ENCODE measurements at regions not wholly inside any gene's neighbourhood (a gene's known extent, or its start where the extent isn't known, plus 50 kb on each side); places are given as distances from the start of the nearest gene placed in this dataset.

DNA sequence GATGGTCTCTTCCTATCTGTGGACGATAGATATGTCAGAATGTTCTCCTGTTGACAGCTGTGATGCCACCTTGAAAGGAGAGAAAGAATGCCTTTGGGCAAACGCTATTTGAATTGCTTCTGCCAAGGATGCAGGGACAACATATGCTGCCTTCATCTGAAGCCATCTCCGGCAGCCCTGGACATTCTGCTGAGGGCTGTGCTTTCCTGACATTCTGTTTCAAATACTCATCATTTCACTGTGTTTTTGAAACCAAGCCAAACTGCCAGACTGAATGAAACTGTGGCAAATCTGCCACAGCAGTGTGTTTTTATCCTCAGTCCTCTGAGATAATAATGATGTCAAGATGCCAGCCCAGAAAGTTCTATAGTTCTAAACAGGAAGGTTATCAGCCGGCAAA is 85.8 kb upstream of the BCAT1 start:
- peaks cover 0 to 3% (median 0%) of the 10 kb centered on the region in 3 donors for H3K36me3 Mint-ChIP-seq
- DNase-seq, result no peak
- H3K9me3 Mint-ChIP-seq, result no peaks in the 10 kb centered on the region
- no peaks in the 10 kb centered on the region for H3K4me1 Mint-ChIP-seq
- H3K4me3 Mint-ChIP-seq, result no peak overlapping the region
- peaks cover 4 to 7% (median 6%) of the 10 kb centered on the region in 3 donors for H3K27me3 Mint-ChIP-seq (ENCODE audit: low read depth in 3 of 3)
- no peak overlapping the region for H3K27ac Mint-ChIP-seq

DNA sequence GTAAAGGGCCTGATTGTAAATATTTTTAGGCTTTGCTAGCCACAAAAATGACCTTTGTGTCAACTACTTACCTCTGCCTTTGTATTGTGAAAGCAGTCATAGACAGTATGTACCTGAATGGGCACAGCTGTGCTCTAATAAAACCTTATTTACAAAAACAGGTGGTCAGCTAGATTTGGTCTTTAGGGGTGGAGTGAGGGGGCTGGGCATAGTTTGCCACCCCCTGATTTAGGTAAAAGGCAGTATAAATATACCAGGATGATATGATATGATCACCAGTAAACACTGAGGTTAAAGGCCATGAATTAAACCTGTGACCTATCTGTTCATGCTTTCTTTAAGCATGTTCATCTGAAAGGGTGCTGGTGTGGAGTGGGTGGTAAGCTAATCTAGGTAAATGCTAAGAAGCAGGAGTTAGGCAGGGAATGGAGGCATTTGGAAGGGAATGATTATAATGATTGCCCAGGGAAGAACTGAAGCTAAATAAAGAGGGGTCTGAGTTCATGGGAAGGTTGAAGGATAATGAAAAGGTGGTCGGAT is 77.1 kb upstream of the BCAT1 start:
- no peak overlapping the region for H3K4me3 Mint-ChIP-seq
- DNase-seq, result no peak
- H3K36me3 Mint-ChIP-seq, result no peaks in the 10 kb centered on the region
- H3K27ac Mint-ChIP-seq, result no peak overlapping the region
- no peaks in the 10 kb centered on the region for H3K27me3 Mint-ChIP-seq (ENCODE audit: low read depth in 3 of 3)
- H3K4me1 Mint-ChIP-seq, result no peaks in the 10 kb centered on the region
- H3K9me3 Mint-ChIP-seq, result no peaks in the 10 kb centered on the region

DNA sequence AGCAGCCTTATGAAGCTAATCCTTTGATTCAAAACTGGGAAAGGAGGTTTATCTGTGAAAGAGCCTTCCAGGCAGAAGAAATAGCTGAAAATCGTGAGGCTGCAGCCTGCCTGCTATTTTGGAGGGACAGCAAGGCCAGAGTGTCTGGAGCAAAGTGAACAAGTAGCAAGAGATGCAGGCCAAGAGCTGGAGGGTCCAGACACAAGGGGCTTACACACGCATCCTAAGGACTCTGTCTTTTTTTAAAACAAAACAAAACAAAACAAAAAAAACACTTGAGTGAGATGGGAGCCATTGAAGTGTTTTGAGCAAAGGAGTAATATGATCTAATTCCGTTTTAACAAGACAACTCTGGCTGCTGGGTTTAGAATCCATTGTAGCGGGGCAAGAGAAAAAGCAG is 76.4 kb upstream of the BCAT1 start:
- no peak overlapping the region for H3K4me3 Mint-ChIP-seq
- H3K4me1 Mint-ChIP-seq, result no peaks in the 10 kb centered on the region
- H3K27ac Mint-ChIP-seq, result no peak overlapping the region
- H3K9me3 Mint-ChIP-seq, result no peaks in the 10 kb centered on the region
- H3K27me3 Mint-ChIP-seq (ENCODE audit: low read depth in 3 of 3), result peaks cover 0 to 1% (median 0%) of the 10 kb centered on the region in 3 donors
- no peaks in the 10 kb centered on the region for H3K36me3 Mint-ChIP-seq
- no peak for DNase-seq

DNA sequence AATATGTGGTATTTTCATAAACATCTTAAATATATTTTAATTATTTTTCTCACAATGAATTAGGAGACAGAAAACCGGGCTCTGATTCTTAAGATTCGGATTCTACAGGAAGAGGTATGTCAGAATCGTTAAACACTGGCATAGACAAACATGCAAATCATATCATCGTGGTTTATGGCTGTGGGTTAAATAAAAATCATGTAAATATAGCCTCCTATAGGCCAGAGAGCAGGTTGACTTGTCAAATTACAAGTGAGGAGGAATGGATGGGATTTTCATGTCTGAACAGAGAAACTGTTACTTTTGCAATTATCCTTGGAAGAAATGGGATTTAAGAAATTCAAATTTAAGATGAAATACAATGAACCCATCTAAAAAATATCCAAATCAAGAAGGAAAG is 74.9 kb upstream of the BCAT1 start:
- no peaks in the 10 kb centered on the region for H3K36me3 Mint-ChIP-seq
- peaks cover 0 to 4% (median 1%) of the 10 kb centered on the region in 3 donors for H3K27me3 Mint-ChIP-seq (ENCODE audit: low read depth in 3 of 3)
- no peak overlapping the region for H3K4me3 Mint-ChIP-seq
- H3K27ac Mint-ChIP-seq, result no peak overlapping the region
- no peak for DNase-seq
- no peaks in the 10 kb centered on the region for H3K9me3 Mint-ChIP-seq
- H3K4me1 Mint-ChIP-seq, result no peaks in the 10 kb centered on the region

DNA sequence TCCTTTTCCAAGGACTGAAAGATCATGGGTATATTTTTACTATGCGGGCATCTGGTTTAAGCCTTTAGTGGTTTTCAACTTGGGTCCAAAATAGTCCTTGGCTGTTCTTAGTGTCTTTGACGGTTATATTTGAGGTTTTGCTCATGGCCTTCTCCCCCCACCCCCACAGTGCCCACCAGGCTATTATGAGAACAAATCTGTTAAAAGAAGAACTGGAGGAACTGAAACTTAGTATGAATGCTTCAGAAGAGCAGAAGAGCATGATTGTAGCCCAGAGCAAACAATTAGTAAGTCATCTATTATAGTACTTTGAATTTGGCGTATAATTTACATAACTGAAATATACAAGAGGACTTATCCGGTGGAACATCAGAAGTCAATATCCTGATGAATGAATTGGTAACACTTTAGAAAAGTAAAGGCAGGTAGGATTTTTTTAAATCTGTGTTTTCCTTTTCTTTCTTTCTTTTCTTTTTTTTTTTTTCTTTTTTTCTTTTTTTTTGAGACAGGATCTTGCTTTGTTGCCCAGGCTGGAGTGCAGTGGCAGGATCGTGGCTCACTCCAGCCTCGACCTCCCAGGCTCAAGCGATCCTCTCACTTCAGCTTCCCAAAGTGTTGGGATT is 71.8 kb upstream of the BCAT1 start:
- Mint-ChIP-seq H3K4me3 (no peak overlapping the region), H3K9me3 (no peaks in the 10 kb centered on the region), H3K4me1 (no peaks in the 10 kb centered on the region), H3K27me3 (ENCODE audit: low read depth in 3 of 3) (peaks cover 0 to 7% (median 1%) of the 10 kb centered on the region in 3 donors), H3K36me3 (no peaks in the 10 kb centered on the region), H3K27ac (no peak overlapping the region)
- no peak for DNase-seq

DNA sequence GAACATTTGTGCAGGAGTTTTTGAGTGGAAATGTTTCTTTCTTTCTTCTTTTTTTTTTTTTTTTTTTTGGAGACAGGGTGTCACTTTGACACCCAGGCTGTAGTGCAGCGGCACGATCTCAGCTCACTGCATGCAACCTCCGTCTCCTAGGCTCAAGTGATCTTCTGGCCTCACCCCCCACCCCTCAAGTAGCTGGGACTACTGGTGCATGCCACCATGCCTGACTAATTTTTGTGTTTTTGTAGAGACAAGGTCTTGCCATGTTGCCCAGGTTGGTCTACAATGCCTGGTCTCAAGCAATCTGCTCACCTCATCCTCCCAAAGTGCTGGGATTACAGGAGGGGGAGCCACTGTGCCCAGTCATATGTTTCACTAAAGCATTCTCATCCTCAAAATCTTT is 69.2 kb upstream of the BCAT1 start:
- Mint-ChIP-seq H3K9me3 (no peaks in the 10 kb centered on the region), H3K4me3 (no peak overlapping the region)

DNA sequence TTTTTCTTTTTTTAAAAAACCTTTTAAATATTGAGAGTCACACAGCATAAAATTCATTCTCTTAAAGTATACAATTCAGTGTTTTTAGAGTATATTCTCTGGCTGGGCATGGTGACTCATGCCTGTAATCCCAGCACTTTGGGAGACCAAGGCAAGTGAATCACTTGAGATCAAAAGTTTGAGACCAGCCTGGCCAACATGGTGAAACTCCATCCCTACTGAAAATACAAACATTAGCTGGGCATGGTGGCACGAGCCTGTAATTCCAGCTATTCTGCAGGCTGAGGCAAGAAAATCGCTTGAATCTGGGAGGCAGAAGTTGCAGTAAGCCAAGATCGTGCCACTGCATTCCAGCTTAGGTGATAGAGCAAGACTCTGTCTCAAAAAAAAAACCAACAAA is 68.4 kb upstream of the BCAT1 start:
- Mint-ChIP-seq H3K4me1 (no peaks in the 10 kb centered on the region), H3K27me3 (ENCODE audit: low read depth in 3 of 3) (peaks cover 0 to 7% (median 1%) of the 10 kb centered on the region in 3 donors), H3K36me3 (no peaks in the 10 kb centered on the region), H3K4me3 (no peak overlapping the region), H3K9me3 (no peaks in the 10 kb centered on the region), H3K27ac (no peak overlapping the region)
- no peak for DNase-seq

More for the DNA sequence above, 69.2 kb upstream of the BCAT1 start:
- Mint-ChIP-seq H3K27me3 (ENCODE audit: low read depth in 3 of 3) (peaks cover 0 to 7% (median 1%) of the 10 kb centered on the region in 3 donors), H3K36me3 (no peaks in the 10 kb centered on the region), H3K27ac (no peak overlapping the region), H3K4me1 (no peaks in the 10 kb centered on the region)
- no peak for DNase-seq

DNA sequence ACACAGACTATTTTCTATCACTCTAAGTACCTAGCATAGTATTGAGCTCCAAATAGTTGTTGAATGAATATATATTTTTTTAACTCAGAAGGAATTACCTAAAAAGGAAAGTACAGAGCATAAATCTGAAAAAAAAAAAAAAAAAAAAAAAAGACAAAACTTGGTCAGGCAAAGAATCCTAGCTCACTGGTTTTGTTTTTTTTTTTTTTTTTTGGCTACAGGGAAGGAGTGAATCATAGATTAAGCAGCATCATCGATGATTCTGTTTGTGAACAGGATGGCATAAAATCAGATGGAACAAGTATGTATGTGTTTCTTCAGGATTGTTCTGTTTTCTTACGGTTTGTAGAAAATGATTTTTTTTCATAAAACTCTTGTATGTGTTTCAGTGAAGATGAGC is 66.1 kb upstream of the BCAT1 start:
- Mint-ChIP-seq H3K27ac (no peak overlapping the region), H3K4me1 (no peaks in the 10 kb centered on the region), H3K36me3 (no peaks in the 10 kb centered on the region), H3K9me3 (no peaks in the 10 kb centered on the region), H3K4me3 (no peak overlapping the region), H3K27me3 (ENCODE audit: low read depth in 3 of 3) (peaks cover 0 to 7% (median 0%) of the 10 kb centered on the region in 3 donors)
- no peak for DNase-seq

DNA sequence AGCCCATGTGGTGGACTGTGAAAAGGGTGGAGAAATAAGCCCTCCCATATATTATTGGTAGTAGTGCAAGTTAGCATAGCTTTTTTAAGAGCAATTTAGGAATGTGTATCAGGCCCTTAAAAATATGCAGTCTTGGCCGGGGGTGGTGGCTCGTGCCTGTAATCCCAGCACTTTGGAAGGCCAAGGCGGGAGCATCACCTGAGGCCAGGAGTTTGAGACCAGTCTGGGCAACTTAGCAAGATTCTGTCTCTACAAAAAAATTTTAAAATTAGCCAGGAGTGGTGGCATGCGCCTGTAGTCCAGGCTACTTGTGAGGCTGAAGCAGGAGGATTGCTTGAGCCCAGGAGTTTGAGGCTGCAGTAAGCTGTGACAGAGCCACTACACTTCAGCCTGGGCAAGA is 64.2 kb upstream of the BCAT1 start:
- DNase-seq, result no peak
- H3K4me3 Mint-ChIP-seq, result no peak overlapping the region
- no peaks in the 10 kb centered on the region for H3K4me1 Mint-ChIP-seq
- H3K36me3 Mint-ChIP-seq, result no peaks in the 10 kb centered on the region
- H3K9me3 Mint-ChIP-seq, result no peaks in the 10 kb centered on the region
- no peak overlapping the region for H3K27ac Mint-ChIP-seq
- H3K27me3 Mint-ChIP-seq (ENCODE audit: low read depth in 3 of 3), result peaks cover 1 to 4% (median 3%) of the 10 kb centered on the region in 3 donors

DNA sequence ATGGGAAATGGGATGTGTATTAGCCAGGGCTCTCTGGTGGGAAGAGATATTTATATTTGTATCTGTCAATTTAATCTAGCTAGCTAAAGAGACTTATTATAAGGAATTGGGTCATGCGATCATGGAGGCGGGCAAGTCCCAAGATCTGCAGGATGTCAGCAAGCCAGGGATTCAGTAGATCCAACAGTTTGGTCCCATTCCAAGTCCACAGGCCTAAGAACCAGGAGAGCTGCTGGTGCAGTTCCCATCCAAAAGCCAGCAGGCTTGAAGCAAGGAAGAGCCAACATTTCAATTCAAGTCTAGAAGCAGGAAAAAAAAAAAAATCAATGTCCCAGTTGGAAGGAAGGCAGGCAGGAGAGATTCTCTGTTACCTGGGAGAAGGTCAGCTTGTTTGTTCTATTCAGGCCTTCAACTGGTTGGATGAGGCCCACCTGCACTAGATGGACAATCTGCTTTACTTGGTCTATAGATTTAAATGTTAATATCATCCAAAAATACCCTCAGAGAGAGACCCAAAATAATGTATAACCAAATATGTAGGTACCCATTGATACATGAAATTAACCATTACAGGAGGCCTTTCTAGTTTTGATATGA is 60.7 kb upstream of the BCAT1 start:
- no peak overlapping the region for H3K4me3 Mint-ChIP-seq
- H3K36me3 Mint-ChIP-seq, result no peaks in the 10 kb centered on the region
- H3K27me3 Mint-ChIP-seq (ENCODE audit: low read depth in 3 of 3), result peaks cover 0 to 5% (median 2%) of the 10 kb centered on the region in 3 donors
- no peaks in the 10 kb centered on the region for H3K9me3 Mint-ChIP-seq
- no peak overlapping the region for H3K27ac Mint-ChIP-seq
- H3K4me1 Mint-ChIP-seq, result no peaks in the 10 kb centered on the region
- DNase-seq, result no peak

DNA sequence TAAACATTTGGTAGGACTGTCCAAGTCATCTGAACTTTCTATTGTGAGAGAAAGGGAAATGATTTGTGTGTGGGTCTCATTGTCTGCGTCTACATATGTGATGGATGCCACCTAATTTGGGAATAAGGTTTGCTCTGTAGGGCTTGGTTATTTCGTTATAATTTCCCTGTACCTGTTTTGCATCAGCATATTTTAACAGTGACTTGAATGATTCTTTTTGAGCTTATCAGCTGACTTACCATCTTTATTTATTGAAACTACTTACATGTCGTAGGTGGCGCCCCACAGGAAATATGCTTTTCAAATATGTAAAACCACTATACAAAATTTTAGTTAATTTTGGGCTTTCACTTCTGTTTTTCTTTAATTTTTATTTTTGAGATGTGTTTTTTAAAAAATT is 56.5 kb upstream of the BCAT1 start:
- Mint-ChIP-seq H3K27ac (no peak overlapping the region), H3K9me3 (peaks cover 0 to 2% (median 0%) of the 10 kb centered on the region in 6 donors), H3K4me3 (no peak overlapping the region), H3K4me1 (no peaks in the 10 kb centered on the region), H3K36me3 (no peaks in the 10 kb centered on the region), H3K27me3 (ENCODE audit: low read depth in 3 of 3) (peaks cover 2 to 8% (median 8%) of the 10 kb centered on the region in 3 donors)
- no peak for DNase-seq

DNA sequence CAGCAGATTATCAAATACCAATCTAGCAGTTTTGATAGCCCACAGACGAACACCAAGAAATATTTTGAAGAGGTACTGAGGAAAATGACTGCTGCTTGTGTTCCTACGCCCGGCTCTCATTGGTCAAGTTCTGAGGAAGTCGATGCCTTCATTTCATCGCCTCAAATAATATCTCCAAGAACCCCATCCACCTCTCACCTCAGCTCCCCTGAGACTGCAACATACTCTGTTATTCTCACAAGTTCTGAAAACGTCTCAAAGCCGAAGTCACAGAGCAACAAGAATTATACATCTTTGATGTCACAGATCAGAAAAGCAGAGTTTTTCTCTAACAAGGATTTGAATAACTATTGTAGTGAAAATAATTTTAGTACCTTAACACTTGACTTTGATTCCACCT is 55.5 kb upstream of the BCAT1 start:
- H3K4me1 Mint-ChIP-seq, result no peaks in the 10 kb centered on the region
- no peak overlapping the region for H3K4me3 Mint-ChIP-seq
- H3K27ac Mint-ChIP-seq, result no peak overlapping the region

DNA sequence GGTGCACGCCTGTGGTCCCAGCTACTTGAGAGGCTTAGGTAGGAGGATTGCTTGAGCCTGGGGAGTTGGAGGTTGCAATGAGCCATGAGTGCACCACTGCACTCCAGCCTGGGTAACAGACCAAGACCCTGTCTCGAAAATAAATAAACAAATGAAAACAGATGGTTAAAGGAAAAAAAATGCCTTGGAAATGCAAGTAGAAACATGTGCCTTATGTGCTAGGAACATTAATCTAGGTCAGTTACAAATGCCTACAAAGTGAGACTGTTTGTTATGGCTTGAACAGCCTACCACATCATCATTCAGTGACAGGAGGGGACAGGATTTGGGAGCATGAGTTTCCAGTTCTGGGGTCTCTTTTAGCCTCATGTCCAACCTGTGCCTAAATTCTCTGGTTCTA is 52.4 kb upstream of the BCAT1 start:
- DNase-seq, result no peak
- Mint-ChIP-seq H3K36me3 (no peaks in the 10 kb centered on the region), H3K4me1 (peaks cover 10 to 14% of the 10 kb centered on the region in 2 donors), H3K4me3 (no peak overlapping the region), H3K9me3 (peaks cover 0 to 2% (median 0%) of the 10 kb centered on the region in 6 donors), H3K27me3 (ENCODE audit: low read depth in 3 of 3) (peaks cover 0 to 8% (median 6%) of the 10 kb centered on the region in 3 donors), H3K27ac (no peak overlapping the region)

More for the DNA sequence above, 55.5 kb upstream of the BCAT1 start:
- DNase-seq, result no peak
- peaks cover 0 to 2% (median 0%) of the 10 kb centered on the region in 6 donors for H3K9me3 Mint-ChIP-seq
- H3K27me3 Mint-ChIP-seq (ENCODE audit: low read depth in 3 of 3), result peaks cover 2 to 8% (median 6%) of the 10 kb centered on the region in 3 donors
- no peaks in the 10 kb centered on the region for H3K36me3 Mint-ChIP-seq
